ENCODE measurements at regions not wholly inside any gene's neighbourhood (a gene's known extent, or its start where the extent isn't known, plus 50 kb on each side); places are given as distances from the start of the nearest gene placed in this dataset.

GRCh38 chr10:52631146-52631545 is 141.4 kb downstream of the MBL2 start:
- TF ChIP-seq, protein P1, sequence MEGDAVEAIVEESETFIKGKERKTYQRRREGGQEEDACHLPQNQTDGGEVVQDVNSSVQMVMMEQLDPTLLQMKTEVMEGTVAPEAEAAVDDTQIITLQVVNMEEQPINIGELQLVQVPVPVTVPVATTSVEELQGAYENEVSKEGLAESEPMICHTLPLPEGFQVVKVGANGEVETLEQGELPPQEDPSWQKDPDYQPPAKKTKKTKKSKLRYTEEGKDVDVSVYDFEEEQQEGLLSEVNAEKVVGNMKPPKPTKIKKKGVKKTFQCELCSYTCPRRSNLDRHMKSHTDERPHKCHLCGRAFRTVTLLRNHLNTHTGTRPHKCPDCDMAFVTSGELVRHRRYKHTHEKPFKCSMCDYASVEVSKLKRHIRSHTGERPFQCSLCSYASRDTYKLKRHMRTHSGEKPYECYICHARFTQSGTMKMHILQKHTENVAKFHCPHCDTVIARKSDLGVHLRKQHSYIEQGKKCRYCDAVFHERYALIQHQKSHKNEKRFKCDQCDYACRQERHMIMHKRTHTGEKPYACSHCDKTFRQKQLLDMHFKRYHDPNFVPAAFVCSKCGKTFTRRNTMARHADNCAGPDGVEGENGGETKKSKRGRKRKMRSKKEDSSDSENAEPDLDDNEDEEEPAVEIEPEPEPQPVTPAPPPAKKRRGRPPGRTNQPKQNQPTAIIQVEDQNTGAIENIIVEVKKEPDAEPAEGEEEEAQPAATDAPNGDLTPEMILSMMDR (IDR thresholded peaks at IDR 0.05): no peak
- no peak for TF ChIP-seq POLR2A (IDR thresholded peaks at IDR 0.05)
- no peak for TF ChIP-seq EP300 (IDR thresholded peaks at IDR 0.05)
